HG03439 (cell line): ENCODE measurements at regions not wholly inside any gene's neighbourhood (a gene's known extent, or its start where the extent isn't known, plus 50 kb on each side); places are given as distances from the start of the nearest gene placed in this dataset.
A peak's percentile ranks its signal among the peaks of the same experiment; 100 is the strongest.

Experiments used
- ATAC-seq: cut with Tn5 transposase; IDR thresholded peaks from one replicate; pipeline ENCODE4 v1.9.1; 2021; ENCODE audit warnings: mild to moderate bottlenecking, moderate library complexity; ENCODE audit not compliant: unreplicated experiment

DNA sequence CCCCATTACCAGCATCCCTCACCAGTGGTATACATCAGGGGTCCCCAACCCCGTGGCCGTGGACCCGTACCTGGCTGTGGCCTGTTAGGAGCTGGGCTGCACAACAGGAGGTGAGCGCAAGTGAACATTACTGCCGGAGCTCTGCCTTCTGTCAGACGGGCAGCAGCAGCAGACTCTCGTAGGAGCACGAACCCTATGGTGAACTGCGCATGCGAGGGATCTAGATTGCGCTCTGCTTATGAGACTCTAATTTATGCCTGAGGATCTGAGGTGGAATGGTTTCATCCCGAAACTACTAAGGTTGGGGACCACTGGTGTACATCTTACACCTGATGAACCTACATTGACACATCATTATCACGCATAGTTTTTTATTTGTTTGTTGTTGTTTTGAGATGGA, 52.8 kb upstream of the DHX15 start:
- no peak for ATAC-seq

DNA sequence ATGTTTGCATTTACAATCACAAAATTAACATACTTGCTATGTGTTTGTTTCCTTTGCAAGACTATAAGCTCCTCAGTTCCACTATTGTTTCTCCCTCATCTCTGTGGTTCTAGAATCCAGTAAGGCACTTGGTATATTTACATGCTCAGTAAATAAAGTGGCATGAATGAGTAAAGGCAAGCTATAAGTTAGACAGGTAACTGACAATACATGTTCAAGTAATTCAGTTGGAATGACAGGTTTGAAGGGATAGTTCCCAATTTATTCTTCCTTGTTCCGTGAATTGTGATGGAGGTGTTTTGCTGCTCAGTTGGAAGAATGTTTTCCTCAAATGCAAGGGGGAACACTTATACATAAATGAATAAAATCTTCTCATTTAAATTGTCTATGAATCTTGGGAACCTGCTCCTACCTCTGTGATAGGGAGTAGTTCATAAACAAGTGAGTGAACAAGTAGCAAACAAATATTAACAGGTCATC, 54.1 kb upstream of the DHX15 start:
- no peak for ATAC-seq

DNA sequence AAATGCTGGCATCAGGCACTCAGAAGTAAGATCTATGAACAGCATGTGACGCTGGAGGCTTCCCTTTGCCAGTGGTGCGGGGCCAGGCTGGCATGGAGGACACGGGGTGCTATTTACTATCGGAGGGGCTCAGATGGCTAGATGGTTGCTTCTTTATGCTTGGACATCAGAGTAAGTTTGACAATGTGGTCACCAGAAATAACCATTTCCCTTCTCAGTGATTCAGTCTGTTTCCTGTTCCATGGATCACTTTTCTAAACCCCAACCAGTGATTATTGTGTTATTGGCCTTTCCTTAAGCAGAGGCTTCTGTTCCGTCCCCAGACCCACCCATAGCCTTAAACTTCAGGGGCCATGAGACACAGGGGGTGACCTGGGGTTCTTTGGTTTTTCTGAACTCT, 55.4 kb upstream of the DHX15 start:
- ATAC-seq, result no peak

DNA sequence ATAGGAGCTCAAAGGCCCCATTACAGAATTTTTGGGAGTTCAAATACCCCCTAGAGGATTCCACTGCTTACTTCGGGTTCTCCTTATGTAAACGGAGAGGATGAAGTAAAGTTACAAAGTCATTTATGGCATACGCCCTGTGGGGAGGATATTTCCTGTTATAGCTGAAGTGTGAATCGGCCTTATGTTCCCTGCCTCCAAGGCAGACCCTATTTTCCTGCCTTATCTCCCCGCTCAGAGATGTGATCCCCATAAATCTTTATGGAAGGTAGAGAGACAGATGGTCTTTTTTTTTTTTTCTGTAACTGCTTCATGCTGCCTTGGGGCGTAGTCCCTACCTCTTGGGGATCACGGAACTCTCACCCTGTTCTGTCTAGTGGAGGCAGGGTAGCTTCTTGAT, 56.0 kb upstream of the DHX15 start:
- no peak for ATAC-seq

DNA sequence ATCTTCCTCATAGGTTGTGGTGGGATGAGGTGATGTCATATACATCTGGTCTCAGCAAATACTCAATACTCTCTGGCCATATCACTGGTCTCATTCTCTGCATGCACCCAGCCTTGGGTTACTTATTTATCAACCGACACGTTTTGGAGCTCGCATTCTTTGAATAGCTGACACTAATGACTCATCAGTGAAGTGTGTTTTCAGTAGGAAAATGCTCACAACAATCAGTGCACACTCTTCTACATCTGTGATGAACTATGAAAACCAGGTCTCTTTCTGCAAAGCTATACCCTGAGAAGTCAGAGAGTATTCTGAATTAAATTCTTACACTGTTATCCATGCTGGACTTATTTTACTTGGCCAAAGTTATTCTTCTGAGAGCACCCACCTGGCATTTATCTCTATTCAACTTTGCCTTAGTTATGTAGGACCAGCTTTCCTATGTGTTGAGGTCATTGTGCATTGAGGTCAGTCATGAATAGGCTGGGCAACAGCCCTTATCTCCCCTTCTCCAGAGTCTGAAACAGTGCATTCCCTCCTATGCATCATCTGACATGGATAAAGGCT, 58.7 kb upstream of the DHX15 start:
- ATAC-seq, result no peak

DNA sequence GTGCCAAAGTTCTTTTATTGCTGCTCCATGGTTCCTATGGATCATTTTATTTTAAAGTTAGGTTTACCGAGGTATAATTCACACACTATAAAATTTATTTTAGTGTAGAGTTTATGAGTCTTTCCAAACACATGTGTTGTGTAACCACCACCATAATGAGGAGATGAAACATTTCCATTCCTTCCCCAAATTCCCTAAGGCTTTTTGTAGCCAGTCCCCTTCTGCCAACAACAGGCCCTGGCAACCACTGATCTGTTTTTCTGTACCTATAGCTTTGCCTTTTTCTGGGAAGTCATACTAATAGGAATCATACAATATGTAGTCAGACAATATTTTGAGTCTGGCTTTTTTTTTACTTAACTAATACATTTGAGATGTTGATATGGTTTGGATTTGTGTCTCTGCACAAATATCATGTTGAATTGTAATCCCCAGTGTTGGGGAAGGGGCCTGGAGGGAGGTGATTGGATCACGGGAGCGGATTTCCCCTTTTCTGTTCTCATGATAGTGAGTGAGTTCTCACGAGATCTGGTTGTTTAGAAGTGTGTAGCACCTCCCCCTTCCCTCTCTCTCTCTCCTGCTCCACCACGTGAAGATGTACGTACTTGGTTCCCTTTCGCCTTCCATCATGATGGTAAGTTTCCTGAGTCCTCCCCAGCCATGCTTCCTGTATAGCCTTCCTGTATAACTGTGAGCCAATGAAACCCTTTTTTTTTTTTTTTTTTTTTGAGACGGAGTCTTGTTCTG, 59.6 kb upstream of the DHX15 start:
- ATAC-seq, result no peak

DNA sequence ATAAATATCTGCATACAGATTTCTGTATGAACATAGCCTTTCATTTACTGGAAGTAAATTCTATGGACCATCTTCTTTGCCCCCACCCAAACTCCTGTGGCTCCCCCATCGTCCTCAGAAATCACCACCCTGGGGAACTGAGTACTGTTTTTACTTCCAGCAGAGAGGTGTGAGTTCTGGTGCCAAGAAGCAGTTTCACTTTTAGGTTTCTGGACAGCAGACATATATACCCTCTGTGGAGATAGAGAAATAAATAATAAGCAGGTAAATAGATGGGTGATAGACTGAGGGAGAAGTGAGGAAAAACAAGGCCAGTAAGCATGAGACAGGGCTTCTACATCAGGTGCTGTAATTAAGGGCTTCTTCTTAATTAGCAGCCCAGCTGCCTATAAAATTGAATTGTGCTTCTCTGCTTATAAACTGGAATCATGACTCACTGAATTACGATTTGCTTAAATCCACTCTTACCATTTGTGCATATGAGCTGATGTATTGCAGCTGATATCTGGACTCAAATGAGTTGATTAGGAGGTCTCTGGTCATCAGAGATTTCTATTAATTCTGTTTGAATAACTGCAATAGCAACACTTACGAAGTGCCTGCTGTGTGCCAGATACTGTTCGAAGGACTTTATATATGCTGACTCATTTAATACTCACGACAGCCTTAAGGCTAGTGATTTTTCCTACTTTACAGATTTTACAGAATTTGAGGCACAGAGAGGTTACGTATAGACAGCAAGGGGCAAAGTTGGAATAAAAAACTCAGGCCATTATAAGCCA, 60.8 kb upstream of the DHX15 start:
- ATAC-seq, result no peak

DNA sequence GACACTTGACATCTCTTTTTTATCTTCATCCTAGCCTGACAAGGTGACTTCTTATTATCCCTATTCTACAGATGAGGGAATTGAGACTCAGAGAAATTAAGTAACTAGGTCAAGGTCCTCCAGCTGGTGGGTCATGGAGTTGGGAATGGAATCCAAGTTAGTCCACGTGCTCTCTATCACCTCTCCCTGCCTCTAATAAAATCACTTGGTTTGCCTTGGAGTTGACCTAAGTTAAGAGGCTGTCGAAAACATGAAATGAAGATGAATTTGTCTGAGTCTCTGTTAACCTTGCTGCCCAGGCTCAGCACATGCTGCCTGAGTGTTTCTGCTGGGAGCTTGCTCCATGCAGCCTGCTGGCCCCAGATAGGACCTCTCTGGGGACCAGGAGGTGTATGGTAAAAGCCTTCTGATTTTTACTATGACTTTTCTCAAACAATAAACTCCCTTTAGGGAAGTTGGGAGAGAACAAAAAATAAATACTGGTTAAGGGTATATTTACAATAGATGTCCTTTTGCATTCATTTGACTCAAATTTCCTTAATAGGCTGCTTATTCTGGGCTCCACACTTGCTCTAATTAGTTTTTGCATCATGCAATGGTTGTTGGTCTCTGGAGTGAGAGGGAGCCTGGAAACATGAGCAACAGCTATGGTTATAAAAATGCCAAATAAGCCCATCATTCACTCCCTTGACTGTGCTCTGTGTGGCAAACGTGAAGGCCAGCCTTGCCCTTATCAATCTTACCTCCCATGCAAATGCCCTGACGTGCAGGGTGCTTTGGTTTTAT, 61.6 kb upstream of the DHX15 start:
- no peak for ATAC-seq

DNA sequence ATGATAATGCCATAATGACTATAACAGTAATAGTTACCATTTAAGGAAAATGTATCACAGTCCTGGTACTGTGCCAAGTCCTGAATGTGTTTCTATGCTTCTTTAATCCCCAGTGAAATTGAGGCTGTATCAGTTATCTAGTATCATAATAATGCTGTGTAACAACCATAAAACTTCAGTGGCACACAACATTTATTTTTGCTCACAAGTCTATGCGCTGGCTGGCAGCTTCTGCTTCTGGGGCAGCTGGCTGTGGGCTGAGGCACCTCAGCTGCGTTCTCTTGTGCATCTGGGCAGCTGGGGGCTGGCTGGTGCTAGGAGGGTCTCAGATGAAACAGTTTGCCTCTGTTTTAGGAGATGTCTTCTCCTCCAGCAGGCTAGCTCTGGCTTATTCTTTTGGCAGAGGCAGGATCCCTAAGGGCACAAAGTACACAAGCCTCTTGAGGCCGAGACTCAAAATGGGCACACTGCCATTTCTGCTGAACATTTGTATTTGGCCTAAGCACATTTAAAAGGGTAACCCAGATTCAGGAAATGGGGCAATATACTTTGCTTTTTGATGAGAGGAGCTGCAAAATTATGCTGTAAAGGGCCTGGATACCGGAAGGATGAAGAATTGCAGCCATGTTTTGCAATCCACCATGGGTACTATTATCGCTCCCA, 62.6 kb upstream of the DHX15 start:
- no peak for ATAC-seq

DNA sequence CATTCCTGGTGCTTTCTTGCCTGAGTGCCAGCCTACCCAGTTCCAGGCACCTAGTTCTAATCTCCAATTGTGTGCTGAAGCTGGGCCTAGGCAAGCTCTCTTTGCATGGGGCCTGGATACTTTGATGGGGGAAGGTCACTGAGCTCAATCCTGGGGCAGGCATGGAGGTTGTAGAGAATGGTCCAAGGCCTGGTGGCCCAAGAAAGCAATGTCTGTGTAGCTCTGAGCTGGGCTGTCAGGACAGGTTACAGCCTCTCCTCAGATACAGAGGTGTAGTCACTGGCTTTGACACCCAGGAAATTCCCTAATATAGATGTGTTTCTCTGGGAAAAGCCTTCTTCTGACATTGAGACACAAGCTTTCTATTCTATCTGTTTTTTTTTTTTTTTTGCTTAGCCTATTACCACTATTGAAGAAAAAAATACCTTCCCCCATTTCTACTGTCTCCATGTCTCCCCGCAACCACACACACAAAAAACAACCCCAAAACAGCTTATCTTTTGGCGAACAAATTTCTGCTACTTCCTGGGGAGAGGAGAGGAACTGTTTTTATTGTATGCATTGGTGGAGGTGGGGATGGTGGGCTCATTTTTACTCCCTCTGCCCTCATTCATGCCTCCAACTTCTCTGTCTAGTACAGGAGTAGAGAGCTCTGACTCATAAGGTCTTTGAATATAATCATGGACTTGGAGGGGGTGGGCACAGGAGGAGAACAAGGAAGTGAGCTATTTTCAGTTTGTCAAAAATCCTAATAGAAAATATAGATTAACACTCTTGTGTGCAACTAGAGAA, 66.7 kb upstream of the DHX15 start:
- no peak for ATAC-seq

DNA sequence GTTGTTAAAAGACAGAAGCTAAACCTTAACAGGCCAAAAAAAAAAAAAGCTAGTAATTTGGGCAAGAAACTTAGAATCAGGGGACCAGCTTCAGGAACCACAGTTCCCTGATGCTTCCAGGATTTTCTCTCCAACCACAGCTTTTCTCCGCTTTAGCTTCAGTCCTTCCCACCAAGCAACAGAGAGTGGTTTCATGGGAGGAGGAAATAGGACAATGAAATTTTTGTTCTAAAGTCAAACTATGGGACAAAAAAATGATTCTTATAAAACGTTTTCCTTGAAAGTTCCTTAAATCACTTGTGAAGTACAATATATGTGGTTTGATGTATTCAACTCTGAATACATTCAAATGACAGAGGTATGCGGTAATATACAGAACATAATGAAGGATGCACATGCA, 71.0 kb upstream of the DHX15 start:
- no peak for ATAC-seq

DNA sequence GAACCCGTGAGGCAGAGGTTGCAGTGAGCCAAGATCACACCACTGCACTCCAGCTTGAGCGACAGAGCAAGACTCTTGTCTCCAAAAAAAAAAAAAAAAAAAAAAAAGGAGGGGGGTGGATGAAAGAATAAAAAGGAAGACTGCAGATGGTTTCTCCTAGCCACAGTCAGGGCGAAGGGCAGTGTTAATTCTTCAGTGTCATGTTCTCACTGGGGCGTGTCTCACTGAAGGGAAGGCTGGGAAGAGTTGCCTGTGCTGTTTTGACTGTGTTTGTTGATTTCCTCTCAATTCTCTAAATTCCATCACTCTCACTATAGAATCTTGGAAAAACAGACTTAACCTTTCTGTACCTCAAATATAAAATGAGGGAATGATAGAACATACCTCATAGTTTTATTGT, 71.6 kb upstream of the DHX15 start:
- ATAC-seq, result no peak

DNA sequence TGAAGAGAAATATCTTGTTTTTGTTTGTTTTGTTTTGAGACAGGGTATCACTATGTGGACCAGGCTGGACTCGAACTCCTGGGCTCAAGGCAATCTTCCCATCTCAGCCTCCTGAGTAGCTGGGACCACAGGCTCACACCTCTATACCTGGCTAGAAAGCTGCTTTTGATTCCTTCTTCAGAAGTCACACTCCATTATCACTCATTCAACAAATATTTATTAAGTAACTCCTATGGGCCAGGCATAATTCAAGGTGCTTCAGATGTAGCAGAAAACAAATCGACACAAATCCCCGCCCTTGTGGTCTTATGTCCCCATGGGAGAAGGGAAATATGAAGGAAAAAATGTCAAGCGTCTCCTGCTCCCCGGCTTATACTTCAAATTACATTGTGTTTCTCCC, 72.6 kb upstream of the DHX15 start:
- ATAC-seq, result no peak

DNA sequence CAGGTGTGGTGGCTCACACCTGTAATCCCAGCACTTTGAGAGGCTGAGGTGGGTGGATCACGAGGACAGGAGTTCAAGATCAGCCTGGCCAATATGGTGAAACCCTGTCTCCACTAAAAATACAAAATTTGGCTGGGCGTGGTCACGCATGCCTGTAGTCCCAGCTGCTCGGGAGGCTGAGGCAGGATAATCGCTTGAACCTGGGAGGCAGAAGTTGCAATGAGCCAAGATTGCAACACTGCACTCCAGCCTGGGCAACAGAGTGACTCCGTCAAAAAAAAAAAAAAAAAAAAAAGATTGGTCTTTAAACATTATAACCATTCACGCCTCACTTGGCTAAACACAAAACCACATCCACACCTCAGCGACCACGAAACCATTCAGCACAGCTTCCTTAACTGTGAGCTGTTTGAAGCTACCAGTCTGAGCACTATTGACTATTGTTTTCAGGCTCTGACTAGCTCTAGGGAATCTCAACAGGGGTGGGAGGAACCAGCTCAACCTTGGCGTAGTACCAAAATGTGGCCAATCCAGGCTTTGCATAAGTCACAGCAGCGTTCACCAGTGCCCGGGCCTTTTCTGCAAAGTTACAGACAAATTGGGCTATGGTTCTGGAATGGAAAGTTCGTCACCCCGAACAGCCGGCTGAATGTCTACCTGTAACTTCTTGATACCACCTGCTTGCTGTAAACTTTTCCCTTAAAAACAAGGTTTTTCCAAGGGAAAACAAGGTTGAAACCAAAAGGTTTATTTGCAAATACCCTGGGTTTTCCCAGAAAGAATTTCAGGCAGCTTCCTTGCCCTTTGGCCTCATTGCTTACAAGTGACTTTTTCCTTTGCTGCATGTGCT, 73.6 kb upstream of the DHX15 start:
- ATAC-seq, result peak; percentile 87

DNA sequence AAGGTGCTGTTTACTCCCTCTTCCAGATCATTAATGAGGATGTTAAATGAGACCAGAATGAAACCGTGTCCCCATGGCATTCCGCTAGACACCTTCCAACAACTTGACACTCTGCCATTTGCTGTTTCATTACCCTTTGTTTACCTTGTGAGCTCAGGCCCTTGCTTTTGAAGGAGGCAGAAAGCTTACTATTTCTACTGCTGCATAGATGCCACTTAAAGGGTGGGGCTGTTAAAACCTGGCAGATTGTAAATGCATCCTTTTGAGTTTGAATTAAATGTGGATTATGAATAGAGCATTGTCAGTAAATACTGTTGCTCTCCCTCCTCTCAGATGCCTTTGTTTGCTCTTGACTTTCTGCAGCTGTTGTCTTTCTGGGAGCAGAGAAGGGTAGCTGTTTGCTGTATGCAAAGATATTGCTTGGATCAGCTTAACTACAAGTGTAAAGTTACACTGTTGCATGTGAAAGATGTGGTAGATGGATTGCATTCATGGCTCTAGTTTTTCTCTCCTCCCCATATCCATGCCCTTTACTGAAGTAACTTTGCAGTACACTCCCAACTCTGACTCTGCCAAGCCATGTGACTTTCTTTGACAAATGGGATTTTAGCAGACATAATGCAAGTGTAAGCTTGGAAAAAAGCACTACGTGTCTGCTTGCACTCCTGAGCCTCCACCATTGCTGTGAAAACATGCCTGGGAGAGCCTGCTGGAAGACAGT, 75.0 kb upstream of the DHX15 start:
- ATAC-seq, result no peak

DNA sequence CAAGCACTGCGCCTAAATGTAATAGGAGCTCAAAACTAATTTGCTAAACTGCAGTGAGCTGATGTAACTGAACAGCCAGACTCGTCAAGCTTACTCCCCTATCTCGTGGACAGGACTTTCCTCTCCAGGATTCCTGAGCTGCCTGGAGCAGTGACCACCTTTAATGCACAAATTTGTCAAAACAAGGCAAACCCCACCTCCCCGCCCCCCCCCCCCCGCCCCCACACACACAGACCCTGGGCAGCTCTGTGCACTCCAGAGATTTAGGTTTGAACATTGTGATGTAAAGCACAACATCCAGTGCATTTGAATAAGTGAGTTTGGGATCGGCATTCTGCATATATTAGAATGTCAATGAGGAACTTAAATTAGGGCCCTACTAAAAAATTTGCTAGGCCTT, 77.7 kb upstream of the DHX15 start:
- ATAC-seq, result no peak

DNA sequence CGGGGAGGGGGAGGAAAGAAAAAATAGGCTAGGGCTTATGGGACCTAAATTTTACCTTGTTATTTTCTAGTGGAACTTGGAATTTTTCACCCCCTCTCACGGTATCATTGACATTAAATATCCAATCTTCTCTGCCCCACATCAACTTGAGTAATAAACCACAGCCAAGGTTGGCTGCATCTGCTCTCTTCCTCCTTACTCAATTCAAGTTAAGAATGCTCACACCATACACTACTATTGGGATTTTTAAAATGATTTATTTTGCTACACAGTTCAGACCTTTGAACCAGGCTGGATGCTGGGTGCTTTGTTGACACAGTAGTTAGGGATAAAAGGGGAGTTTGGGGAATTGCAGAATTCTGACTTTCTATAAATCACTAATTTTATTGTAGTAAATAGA, 78.2 kb upstream of the DHX15 start:
- no peak for ATAC-seq

DNA sequence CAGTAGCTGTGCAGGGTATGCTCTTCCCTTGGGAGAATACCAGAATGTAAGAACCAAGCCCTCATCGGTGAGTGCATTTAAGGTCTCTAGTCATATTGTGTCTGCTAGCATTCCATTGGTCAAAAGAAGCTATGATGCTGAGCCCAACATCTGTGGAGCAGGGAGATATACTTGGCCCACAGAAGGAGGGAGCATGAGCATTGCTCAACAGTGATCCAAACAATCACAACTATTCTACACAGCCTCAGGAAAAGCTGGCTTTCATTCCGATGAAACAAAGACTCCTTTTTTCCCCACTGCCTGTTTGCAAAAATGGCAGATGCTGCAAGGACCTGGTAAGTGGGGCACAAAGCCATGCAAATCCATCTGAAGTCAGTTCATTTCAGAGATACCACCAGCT, 80.6 kb upstream of the DHX15 start:
- ATAC-seq, result no peak
